Heart left ventricle (tissue), 13 donors: ENCODE measurements at regions not wholly inside any gene's neighbourhood (a gene's known extent, or its start where the extent isn't known, plus 50 kb on each side); places are given as distances from the start of the nearest gene placed in this dataset.

Source experiments
- POLR2A ChIP-seq, 2 donors: fragments of 450-650 bp; IDR thresholded peaks; one replicate each; pipeline ENCODE4 v1.6.1; 2017; ENCODE audit warnings: antibody characterized with exemption in 2 of 2, mild to moderate bottlenecking in 2 of 2, moderate library complexity in 2 of 2
- TF ChIP-seq, protein P1 (sequence below), 12 donors: fragments of 200-600 bp; sonication (generic) in 4 of 12; IDR thresholded peaks; one replicate each; pipeline versions ENCODE4 v1.5.0 to v1.8.0; 2018 to 2022; ENCODE audit warnings: antibody characterized with exemption in 12 of 12, mild to moderate bottlenecking in 5 of 12
- donor health status: ischemic (EF 13 %, LVEDD 7.1; RV severe dilation, severe dysfunction).
- donor health status: DM: no; HTN: yes; CAD: no.
- donor health status: DM: no; HTN: no; CAD: no.
- donor health status: ischemic (EF 25% LVEDD 6.9; RV normal size, moderate dysfunction).
- donor health status: ischemic (EF 25% LVEDD 5.7; RV mildly dilated, moderate dysfunction).
- donor health status: ischemic (EF 35%, LVEDD 5.7; RV mildly dilated, moderate dysfunction).
- donor health status: nonischemic (EF 11% LVEDD 7.7; RV severe dilation, severe dysfunction).
- donor health status: DM: yes; HTN: yes; CAD: no.
- donor health status: PGD.
- donor health status: ischemic (EF 29% LVEDD 5.4; RV normal size, mild dysfunction).
- donor health status: nonischemic (EF 23%, LVEDD 6.1; RV moderate dilation, normal function).

DNA sequence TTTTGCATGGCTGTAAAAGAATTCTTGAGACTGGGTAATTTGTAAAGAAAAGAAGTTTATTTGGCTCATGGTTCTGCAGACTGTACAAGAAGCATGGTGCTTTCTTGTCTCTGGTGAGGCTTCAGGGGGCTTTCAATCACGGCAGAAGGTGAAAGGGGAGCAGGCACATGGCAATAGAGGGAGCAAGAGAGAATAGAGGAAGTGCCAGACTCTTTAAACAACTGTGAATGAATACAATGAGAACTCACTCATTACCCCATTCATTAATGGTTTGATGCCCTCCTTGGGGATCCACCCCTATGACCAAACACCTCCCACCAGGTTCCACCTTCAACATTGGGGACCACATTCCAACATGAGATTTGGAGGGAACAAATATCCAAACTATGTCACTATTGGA is 463.5 kb downstream of the MTX2 start:
- TF ChIP-seq, protein P1, sequence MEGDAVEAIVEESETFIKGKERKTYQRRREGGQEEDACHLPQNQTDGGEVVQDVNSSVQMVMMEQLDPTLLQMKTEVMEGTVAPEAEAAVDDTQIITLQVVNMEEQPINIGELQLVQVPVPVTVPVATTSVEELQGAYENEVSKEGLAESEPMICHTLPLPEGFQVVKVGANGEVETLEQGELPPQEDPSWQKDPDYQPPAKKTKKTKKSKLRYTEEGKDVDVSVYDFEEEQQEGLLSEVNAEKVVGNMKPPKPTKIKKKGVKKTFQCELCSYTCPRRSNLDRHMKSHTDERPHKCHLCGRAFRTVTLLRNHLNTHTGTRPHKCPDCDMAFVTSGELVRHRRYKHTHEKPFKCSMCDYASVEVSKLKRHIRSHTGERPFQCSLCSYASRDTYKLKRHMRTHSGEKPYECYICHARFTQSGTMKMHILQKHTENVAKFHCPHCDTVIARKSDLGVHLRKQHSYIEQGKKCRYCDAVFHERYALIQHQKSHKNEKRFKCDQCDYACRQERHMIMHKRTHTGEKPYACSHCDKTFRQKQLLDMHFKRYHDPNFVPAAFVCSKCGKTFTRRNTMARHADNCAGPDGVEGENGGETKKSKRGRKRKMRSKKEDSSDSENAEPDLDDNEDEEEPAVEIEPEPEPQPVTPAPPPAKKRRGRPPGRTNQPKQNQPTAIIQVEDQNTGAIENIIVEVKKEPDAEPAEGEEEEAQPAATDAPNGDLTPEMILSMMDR (IDR thresholded peaks at IDR 0.05) = no peak
- TF ChIP-seq POLR2A (IDR thresholded peaks at IDR 0.05) = no peak
